Activated CD4-positive, alpha-beta T cell treated with anti-CD3 and anti-CD28 coated beads, Interleukin-2, amount 10 ng/mL, durations not matched to agents 24 days and 14 days (primary cell): ENCODE measurements at regions not wholly inside any gene's neighbourhood (a gene's known extent, or its start where the extent isn't known, plus 50 kb on each side); places are given as distances from the start of the nearest gene placed in this dataset.
"Not testable (repeated sequence)": the region's sequence is repeated elsewhere in the genome, so short reads cannot be mapped to it uniquely, and the experiment has no call there.

Source experiments
- DNase-seq: peaks from one replicate; pipeline ENCODE4 v3.0.0; 2022
- H3K27ac Mint-ChIP-seq: one replicate; pipeline ENCODE4 v1.8.0; 2022; ENCODE audit warnings: mild to moderate bottlenecking, mixed read lengths
- H3K27me3 Mint-ChIP-seq: one replicate; pipeline ENCODE4 v1.8.0; 2022; ENCODE audit warnings: mixed read lengths
- H3K36me3 Mint-ChIP-seq: one replicate; pipeline ENCODE4 v1.8.0; 2022; ENCODE audit warnings: low read depth, mild to moderate bottlenecking, mixed read lengths
- H3K4me1 Mint-ChIP-seq: one replicate; pipeline ENCODE4 v1.8.0; 2021; ENCODE audit warnings: mixed read lengths
- H3K4me3 Mint-ChIP-seq: one replicate; pipeline ENCODE4 v1.8.0; 2022; ENCODE audit warnings: mild to moderate bottlenecking, moderate library complexity, mixed read lengths
- H3K9me3 Mint-ChIP-seq: one replicate; pipeline ENCODE4 v1.8.0; 2021; ENCODE audit warnings: mixed read lengths
- intact Hi-C: fragments of 100-400 bp; cut with micrococcal nuclease; formaldehyde crosslinking; loops from one replicate; pipeline ENCODE4 v1.15.1; 2023

DNA sequence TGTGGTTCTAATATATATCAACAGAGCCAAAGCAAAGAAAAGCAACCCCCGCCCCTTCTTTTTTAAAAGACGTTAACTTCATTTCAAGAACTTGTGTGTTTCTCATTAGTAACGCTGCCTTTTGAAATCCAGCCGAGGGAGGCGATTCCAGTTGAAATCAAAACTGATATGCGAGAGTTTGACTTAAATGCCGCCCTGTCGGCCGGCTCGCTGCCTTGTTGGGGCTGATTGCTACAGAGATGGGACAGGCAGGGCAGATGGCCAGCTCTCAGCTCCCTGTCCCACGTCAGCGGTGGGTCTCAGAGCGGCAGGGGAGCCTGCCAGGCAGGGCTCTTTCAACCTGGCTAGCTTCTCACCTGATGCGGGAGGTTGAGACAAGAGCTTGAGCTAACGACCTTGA, 51.9 kb upstream of the ALX4 start:
- no peaks in the 10 kb centered on the region for H3K27me3 Mint-ChIP-seq
- H3K4me1 Mint-ChIP-seq, result no peaks in the 10 kb centered on the region
- H3K9me3 Mint-ChIP-seq, result no peaks in the 10 kb centered on the region
- H3K36me3 Mint-ChIP-seq, result no peaks in the 10 kb centered on the region
- intact Hi-C loops, result no loop called here
- no peak overlapping the region for H3K27ac Mint-ChIP-seq
- DNase-seq, result no peak
- no peak overlapping the region for H3K4me3 Mint-ChIP-seq

GRCh38 chr11:44363116-44363515, 53.2 kb upstream of the ALX4 start:
- H3K4me3 Mint-ChIP-seq, result no peak overlapping the region
- no peaks in the 10 kb centered on the region for H3K9me3 Mint-ChIP-seq
- no peak for DNase-seq
- no peaks in the 10 kb centered on the region for H3K36me3 Mint-ChIP-seq
- intact Hi-C loops, result no loop called here
- no peaks in the 10 kb centered on the region for H3K4me1 Mint-ChIP-seq
- no peaks in the 10 kb centered on the region for H3K27me3 Mint-ChIP-seq
- no peak overlapping the region for H3K27ac Mint-ChIP-seq

DNA sequence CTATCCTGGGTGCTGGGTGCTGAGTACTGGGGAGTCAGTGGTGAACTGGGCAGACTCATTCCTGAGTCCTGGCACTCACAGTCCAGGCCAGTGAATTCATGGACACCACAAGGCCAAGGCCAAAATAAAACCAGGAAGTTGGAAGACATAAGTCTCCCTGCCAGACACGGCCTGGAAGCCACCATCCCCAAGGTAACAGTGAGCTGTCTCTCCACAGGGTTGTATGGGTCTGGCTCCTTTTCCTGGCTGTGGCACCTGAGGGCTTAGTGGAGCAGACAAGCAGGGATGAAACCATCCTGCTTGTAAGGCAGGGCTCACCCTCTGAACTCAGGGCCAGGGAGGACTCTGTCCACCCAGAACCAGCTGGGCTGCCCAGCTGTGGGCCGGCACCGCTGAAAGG, 54.7 kb upstream of the ALX4 start:
- Mint-ChIP-seq H3K4me1 (no peaks in the 10 kb centered on the region), H3K4me3 (no peak overlapping the region), H3K9me3 (no peaks in the 10 kb centered on the region), H3K27ac (no peak overlapping the region), H3K36me3 (no peaks in the 10 kb centered on the region), H3K27me3 (no peaks in the 10 kb centered on the region)
- no peak for DNase-seq
- intact Hi-C loops, result no loop called here

DNA sequence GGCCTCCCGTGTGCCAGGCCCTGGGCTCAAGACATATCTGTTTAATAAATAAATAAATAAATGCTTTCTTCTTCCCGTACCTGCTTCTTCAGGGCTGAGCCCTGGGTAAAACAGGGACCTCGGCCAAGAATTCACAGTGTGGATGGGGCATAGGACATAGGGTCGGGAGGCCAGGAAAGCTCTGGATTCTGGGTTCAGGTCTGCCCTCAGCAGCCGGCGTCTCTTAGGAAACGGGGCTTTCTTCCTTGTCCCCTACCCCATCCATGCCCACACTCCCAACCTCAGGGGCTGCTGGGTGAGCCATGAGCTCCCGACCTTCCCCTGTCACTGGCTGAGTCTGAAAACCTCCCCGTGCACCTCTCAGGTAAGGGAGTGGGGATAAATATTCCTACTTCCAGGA, 55.7 kb upstream of the ALX4 start:
- Mint-ChIP-seq H3K27me3 (no peaks in the 10 kb centered on the region), H3K4me3 (no peak overlapping the region), H3K4me1 (no peaks in the 10 kb centered on the region), H3K27ac (no peak overlapping the region), H3K9me3 (no peaks in the 10 kb centered on the region), H3K36me3 (no peaks in the 10 kb centered on the region)
- intact Hi-C loops, result no loop called here
- DNase-seq, result no peak

DNA sequence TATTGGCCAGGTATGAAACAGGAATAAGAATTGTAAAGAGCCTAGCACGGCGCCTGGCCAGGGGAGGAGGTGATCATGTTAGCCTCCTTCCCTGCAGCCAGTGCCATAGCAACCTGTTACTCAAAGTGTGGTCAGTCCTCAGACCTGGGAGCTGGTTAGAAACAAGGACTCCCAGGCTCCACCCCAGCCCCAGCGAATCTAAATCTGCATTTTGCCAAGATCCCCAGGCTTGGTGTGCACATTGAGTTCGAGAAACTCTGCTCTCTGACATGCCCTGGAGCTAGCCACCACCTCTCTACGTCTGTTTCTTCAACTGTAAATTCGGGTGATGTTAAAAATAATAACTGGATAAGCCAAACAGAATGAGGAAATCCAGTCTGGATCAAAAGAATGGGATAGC, 56.1 kb upstream of the ALX4 start:
- no peaks in the 10 kb centered on the region for H3K36me3 Mint-ChIP-seq
- no peak overlapping the region for H3K27ac Mint-ChIP-seq
- DNase-seq, result no peak
- no peaks in the 10 kb centered on the region for H3K9me3 Mint-ChIP-seq
- H3K27me3 Mint-ChIP-seq, result no peaks in the 10 kb centered on the region
- intact Hi-C loops, result no loop called here
- no peak overlapping the region for H3K4me3 Mint-ChIP-seq
- no peaks in the 10 kb centered on the region for H3K4me1 Mint-ChIP-seq

DNA sequence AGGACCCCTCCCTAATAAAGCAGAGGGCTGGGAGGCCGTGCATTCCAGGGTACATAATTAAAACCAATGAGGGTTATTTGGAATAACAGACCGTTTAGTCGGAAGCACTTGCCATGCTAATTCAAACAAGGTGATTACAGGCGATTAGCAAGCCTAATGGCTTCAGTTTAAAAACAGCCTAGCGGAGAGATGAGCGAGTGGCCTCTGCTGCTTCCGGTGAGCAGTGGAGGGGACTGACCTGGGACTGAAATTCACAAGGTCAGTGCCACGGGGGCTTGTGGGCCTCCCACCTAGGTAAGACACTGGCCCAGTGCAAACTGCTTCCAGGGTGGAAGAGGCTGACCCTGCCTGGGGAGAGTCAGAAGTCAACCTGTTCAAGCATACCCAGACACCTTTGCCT, 56.8 kb upstream of the ALX4 start:
- DNase-seq, result no peak
- no peaks in the 10 kb centered on the region for H3K4me1 Mint-ChIP-seq
- H3K9me3 Mint-ChIP-seq, result no peaks in the 10 kb centered on the region
- H3K27me3 Mint-ChIP-seq, result no peaks in the 10 kb centered on the region
- intact Hi-C loops, result no loop called here
- no peak overlapping the region for H3K27ac Mint-ChIP-seq
- no peak overlapping the region for H3K4me3 Mint-ChIP-seq
- H3K36me3 Mint-ChIP-seq, result no peaks in the 10 kb centered on the region

- Mint-ChIP-seq H3K27me3 (no peaks in the 10 kb centered on the region), H3K27ac (no peak overlapping the region), H3K36me3 (no peaks in the 10 kb centered on the region), H3K9me3 (no peaks in the 10 kb centered on the region), H3K4me3 (no peak overlapping the region), H3K4me1 (no peaks in the 10 kb centered on the region)
- intact Hi-C loops, result no loop called here
- no peak for DNase-seq
These were observed 57.5 kb upstream of the ALX4 start for GRCh38 chr11:44367452-44367851.

- no peaks in the 10 kb centered on the region for H3K36me3 Mint-ChIP-seq
- no peak overlapping the region for H3K4me3 Mint-ChIP-seq
- H3K4me1 Mint-ChIP-seq, result no peaks in the 10 kb centered on the region
- no peaks in the 10 kb centered on the region for H3K27me3 Mint-ChIP-seq
- no peak for DNase-seq
- intact Hi-C loops, result no loop called here
- no peak overlapping the region for H3K27ac Mint-ChIP-seq
- no peaks in the 10 kb centered on the region for H3K9me3 Mint-ChIP-seq
These were observed 58.9 kb upstream of the ALX4 start for GRCh38 chr11:44368886-44369285.

GRCh38 chr11:44371042-44371441, 61.1 kb upstream of the ALX4 start:
- H3K27ac Mint-ChIP-seq, H3K4me3 Mint-ChIP-seq, H3K9me3 Mint-ChIP-seq, H3K36me3 Mint-ChIP-seq, DNase-seq, H3K4me1 Mint-ChIP-seq, H3K27me3 Mint-ChIP-seq, intact Hi-C loops: not testable (repeated sequence)

DNA sequence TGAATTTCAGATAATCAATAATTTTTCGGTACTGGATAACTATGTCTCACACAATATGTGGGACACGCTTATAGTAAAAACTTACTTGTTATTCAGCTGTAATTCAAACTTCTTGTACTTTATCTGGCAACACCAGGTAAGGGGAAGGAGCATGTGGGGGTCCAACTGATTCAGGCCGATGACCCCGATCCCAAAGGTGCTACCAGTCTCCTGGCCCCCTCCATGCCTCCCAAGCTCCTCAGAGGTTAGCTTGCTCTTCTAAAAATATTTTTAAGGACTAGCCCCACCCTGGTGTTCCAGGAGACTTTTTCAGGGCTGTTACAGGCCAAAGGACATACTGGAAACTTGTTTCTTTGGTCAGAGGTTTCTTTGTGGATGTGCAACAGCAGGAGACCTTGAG, 61.8 kb upstream of the ALX4 start:
- no peaks in the 10 kb centered on the region for H3K36me3 Mint-ChIP-seq
- H3K4me3 Mint-ChIP-seq, result no peak overlapping the region
- H3K27ac Mint-ChIP-seq, result no peak overlapping the region
- no peaks in the 10 kb centered on the region for H3K9me3 Mint-ChIP-seq
- H3K4me1 Mint-ChIP-seq, result no peaks in the 10 kb centered on the region
- H3K27me3 Mint-ChIP-seq, result no peaks in the 10 kb centered on the region
- intact Hi-C loops, result no loop called here
- DNase-seq, result no peak

GRCh38 chr11:44372989-44373388, 63.0 kb upstream of the ALX4 start:
- Mint-ChIP-seq H3K9me3 (no peaks in the 10 kb centered on the region), H3K27ac (no peak overlapping the region), H3K4me3 (no peak overlapping the region), H3K4me1 (no peaks in the 10 kb centered on the region), H3K27me3 (no peaks in the 10 kb centered on the region), H3K36me3 (no peaks in the 10 kb centered on the region)
- no peak for DNase-seq
- intact Hi-C loops, result no loop called here

DNA sequence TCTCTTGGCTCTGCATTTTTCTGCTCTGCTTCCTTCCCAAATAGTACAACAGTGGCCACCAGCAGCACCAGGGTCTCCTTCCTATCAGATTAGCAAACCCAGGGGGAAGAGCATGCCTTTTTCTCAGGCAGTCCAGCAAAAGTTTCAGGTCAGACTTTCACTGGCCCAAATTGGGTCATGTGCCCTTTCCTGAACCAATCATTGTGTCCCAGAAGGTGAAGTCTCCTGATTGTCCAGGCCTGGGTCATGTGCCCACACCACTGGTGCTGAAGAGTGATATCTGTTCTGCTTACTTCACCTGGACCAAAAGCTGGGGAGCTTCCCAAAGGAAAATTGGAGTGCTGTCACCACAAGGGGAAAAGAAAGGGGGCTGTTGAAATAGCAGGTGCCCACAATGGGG, 64.1 kb upstream of the ALX4 start:
- no peak for DNase-seq
- no peak overlapping the region for H3K27ac Mint-ChIP-seq
- H3K27me3 Mint-ChIP-seq, result no peaks in the 10 kb centered on the region
- H3K36me3 Mint-ChIP-seq, result no peaks in the 10 kb centered on the region
- intact Hi-C loops, result no loop called here
- no peak overlapping the region for H3K4me3 Mint-ChIP-seq
- no peaks in the 10 kb centered on the region for H3K4me1 Mint-ChIP-seq
- no peaks in the 10 kb centered on the region for H3K9me3 Mint-ChIP-seq

- no peaks in the 10 kb centered on the region for H3K27me3 Mint-ChIP-seq
- DNase-seq, result no peak
- no peak overlapping the region for H3K4me3 Mint-ChIP-seq
- H3K4me1 Mint-ChIP-seq, result no peaks in the 10 kb centered on the region
- no peaks in the 10 kb centered on the region for H3K36me3 Mint-ChIP-seq
- no peaks in the 10 kb centered on the region for H3K9me3 Mint-ChIP-seq
- no peak overlapping the region for H3K27ac Mint-ChIP-seq
- intact Hi-C loops, result no loop called here
These were observed 66.5 kb upstream of the ALX4 start for GRCh38 chr11:44376423-44376822.

DNA sequence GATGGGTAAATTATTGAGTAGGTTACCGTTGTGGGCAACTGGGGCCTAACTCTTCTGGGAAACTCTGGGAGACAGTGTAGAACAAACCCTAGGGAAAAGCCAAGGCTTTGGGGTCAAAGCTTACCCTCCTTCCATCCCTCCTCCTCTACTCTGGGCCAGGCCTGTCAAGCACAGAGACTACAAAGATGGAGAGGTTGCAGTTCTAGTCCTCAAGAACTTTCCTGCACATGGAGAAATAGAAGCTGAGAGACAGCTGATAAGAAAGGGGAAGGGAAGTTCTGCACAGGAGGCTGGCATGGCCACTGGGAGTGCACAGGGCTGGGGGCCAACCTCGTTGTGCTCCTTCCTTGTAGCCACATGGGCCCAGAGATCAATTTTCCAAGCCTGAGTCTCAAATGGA, 67.2 kb upstream of the ALX4 start:
- H3K4me1 Mint-ChIP-seq, result no peaks in the 10 kb centered on the region
- no peak overlapping the region for H3K27ac Mint-ChIP-seq
- no peak for DNase-seq
- no peak overlapping the region for H3K4me3 Mint-ChIP-seq
- H3K36me3 Mint-ChIP-seq, result no peaks in the 10 kb centered on the region
- intact Hi-C loops, result no loop called here
- H3K9me3 Mint-ChIP-seq, result no peaks in the 10 kb centered on the region
- H3K27me3 Mint-ChIP-seq, result no peaks in the 10 kb centered on the region

DNA sequence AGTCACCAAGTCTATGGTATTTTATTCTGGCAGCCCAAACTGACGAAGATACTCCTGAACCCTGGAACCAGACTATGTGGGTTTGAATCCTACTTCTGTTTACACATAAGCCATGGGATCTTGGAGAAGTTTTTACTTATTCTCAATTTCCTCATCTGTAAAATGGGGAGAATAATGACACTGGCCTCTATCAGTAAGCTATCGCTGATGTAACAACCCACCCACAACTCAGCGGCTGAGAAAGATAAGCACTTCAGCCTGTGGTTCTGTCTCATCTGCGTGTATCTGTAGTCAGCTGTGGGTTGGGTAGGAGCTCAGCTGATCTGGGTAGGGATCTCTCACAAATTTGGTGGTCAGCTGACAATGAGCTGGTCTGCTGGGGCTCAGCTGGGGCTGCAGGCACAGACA, 68.0 kb upstream of the ALX4 start:
- no peaks in the 10 kb centered on the region for H3K27me3 Mint-ChIP-seq
- no peak for DNase-seq
- no peaks in the 10 kb centered on the region for H3K4me1 Mint-ChIP-seq
- no peak overlapping the region for H3K4me3 Mint-ChIP-seq
- H3K9me3 Mint-ChIP-seq, result no peaks in the 10 kb centered on the region
- H3K36me3 Mint-ChIP-seq, result no peaks in the 10 kb centered on the region
- intact Hi-C loops, result no loop called here
- no peak overlapping the region for H3K27ac Mint-ChIP-seq
